ENCODE measurements at regions not wholly inside any gene's neighbourhood (a gene's known extent, or its start where the extent isn't known, plus 50 kb on each side); places are given as distances from the start of the nearest gene placed in this dataset.

DNA sequence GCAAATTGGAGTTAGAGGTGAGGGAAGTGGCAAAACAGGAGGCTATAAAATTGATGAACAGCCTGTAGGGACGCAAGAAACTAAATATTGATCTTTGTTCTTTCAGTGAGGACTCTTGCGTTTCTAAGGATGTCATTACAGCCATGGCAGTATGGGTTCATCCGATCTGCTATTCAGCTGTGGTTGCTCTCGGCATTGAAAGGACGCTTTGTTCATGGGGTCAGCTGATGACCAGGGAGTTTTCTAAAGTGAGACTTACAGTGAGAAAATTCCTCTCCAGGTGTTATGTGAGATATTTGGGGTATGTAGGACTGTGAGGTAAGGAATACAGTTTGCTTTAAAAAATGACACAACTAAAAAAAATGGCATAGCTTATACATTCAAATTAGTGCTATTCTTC, 52.7 kb upstream of the PELI1 start:
- Mint-ChIP-seq H3K36me3 (no peaks in the 10 kb centered on the region), H3K9me3 (no peaks in the 10 kb centered on the region), H3K27ac (no peak overlapping the region), H3K4me1 (no peaks in the 10 kb centered on the region), H3K27me3 (ENCODE audit: low read depth in 3 of 3) (peaks cover 1 to 6% (median 3%) of the 10 kb centered on the region in 3 donors), H3K4me3 (no peak overlapping the region)
- no peak for DNase-seq

GRCh38 chr2:64201151-64201550, 56.9 kb upstream of the PELI1 start:
- no peak overlapping the region for H3K27ac Mint-ChIP-seq
- no peaks in the 10 kb centered on the region for H3K36me3 Mint-ChIP-seq
- H3K4me3 Mint-ChIP-seq: no peak overlapping the region
- H3K4me1 Mint-ChIP-seq: peaks cover 15 to 16% of the 10 kb centered on the region in 2 donors
- DNase-seq: no peak
- peaks cover 0 to 3% (median 2%) of the 10 kb centered on the region in 3 donors for H3K27me3 Mint-ChIP-seq (ENCODE audit: low read depth in 3 of 3)
- no peaks in the 10 kb centered on the region for H3K9me3 Mint-ChIP-seq

- Mint-ChIP-seq H3K4me3 (no peak overlapping the region), H3K4me1 (peaks cover 15 to 16% of the 10 kb centered on the region in 2 donors), H3K27ac (no peak overlapping the region), H3K9me3 (no peaks in the 10 kb centered on the region), H3K36me3 (no peaks in the 10 kb centered on the region), H3K27me3 (ENCODE audit: low read depth in 3 of 3) (peaks cover 0 to 3% (median 0%) of the 10 kb centered on the region in 3 donors)
- DNase-seq: no peak
Measured at GRCh38 chr2:64202206-64202845, 58.1 kb upstream of the PELI1 start.

- Mint-ChIP-seq H3K4me3 (peak overlapping the region in 1 of 5 donors; percentile 62), H3K36me3 (no peaks in the 10 kb centered on the region), H3K27ac (peak overlapping the region in 1 of 6 donors; percentile 52), H3K27me3 (ENCODE audit: low read depth in 3 of 3) (peaks cover 0 to 3% (median 0%) of the 10 kb centered on the region in 3 donors), H3K4me1 (peaks cover 15 to 16% of the 10 kb centered on the region in 2 donors), H3K9me3 (no peaks in the 10 kb centered on the region)
- no peak for DNase-seq
Measured at GRCh38 chr2:64203131-64203857, 59.1 kb upstream of the PELI1 start.

DNA sequence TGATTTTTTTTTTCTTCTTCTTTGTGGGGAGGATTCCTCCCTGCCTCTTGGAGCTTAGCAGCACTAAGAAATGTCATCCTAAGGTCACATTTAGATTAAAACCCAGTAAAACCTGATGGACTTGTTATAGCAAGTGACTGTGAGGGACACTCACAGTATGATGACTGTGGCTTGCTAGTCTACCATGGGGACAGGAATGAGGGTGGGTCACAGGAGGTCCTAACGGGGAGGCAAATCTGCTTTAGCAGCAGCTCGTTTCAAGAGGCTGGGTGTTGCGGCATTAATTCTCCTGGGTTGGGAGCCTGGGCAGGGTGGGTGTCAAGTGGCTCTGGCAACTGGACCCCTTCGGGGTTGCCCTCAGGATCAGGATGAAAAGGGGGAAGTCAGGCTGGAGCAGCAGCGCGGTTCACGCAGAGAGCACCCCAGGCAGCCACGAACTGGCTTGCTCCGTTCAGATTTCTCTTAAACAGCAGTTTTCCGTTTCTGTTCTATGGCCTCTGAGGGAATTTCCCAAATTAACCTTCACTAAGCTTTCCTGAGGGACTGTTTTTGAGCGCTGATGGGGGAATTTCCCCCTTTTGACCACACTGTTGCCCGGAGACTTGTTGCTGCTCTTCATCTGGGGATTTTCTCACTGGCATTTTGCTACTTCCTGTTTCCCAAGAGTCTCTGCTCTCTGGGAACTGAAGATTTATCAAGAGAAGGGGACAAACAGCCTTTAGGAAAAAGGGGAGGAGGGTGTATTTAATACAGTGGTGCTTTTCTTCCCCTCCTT, 59.8 kb upstream of the PELI1 start:
- H3K36me3 Mint-ChIP-seq: no peaks in the 10 kb centered on the region
- H3K27me3 Mint-ChIP-seq (ENCODE audit: low read depth in 3 of 3): peaks cover 0 to 3% (median 0%) of the 10 kb centered on the region in 3 donors
- peaks cover 15 to 16% of the 10 kb centered on the region in 2 donors for H3K4me1 Mint-ChIP-seq
- H3K4me3 Mint-ChIP-seq: peak overlapping the region; percentile 51 to 65 (median 63)
- peak overlapping the region; percentile 26 to 78 (median 50) for H3K27ac Mint-ChIP-seq
- H3K9me3 Mint-ChIP-seq: no peaks in the 10 kb centered on the region
- DNase-seq: peak in 2 of 3 donors; percentile 2 to 27

DNA sequence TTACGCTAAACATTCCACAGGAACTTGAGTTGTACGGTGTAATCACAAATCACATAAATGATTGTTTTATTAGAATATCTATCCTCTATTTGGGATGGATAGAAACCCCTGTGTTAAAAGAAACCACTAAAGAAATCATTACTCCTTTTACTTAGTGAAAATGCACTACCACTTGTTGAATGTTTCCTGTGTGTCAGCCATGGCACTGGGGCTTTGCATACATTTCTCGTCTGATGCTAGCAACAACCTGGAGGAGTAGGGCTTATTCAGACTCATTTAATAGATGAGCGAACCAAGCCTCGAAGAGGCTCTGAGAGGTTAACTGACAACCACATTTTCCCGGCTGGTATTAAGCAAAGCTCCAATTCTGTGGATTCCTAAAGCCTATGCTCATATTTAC, 60.5 kb upstream of the PELI1 start:
- H3K4me3 Mint-ChIP-seq: peak overlapping the region in 1 of 5 donors; percentile 63
- H3K4me1 Mint-ChIP-seq: peaks cover 15 to 16% of the 10 kb centered on the region in 2 donors
- no peak for DNase-seq
- H3K27ac Mint-ChIP-seq: peak overlapping the region in 3 of 6 donors; percentile 47 to 78 (median 52)
- H3K36me3 Mint-ChIP-seq: no peaks in the 10 kb centered on the region
- peaks cover 0 to 3% (median 0%) of the 10 kb centered on the region in 3 donors for H3K27me3 Mint-ChIP-seq (ENCODE audit: low read depth in 3 of 3)
- no peaks in the 10 kb centered on the region for H3K9me3 Mint-ChIP-seq

- Mint-ChIP-seq H3K4me1 (peaks cover 15 to 16% of the 10 kb centered on the region in 2 donors), H3K27me3 (ENCODE audit: low read depth in 3 of 3) (peaks cover 0 to 2% (median 0%) of the 10 kb centered on the region in 3 donors), H3K4me3 (no peak overlapping the region), H3K36me3 (no peaks in the 10 kb centered on the region), H3K9me3 (no peaks in the 10 kb centered on the region), H3K27ac (no peak overlapping the region)
- no peak for DNase-seq
Measured at GRCh38 chr2:64205415-64205814, 61.2 kb upstream of the PELI1 start.

DNA sequence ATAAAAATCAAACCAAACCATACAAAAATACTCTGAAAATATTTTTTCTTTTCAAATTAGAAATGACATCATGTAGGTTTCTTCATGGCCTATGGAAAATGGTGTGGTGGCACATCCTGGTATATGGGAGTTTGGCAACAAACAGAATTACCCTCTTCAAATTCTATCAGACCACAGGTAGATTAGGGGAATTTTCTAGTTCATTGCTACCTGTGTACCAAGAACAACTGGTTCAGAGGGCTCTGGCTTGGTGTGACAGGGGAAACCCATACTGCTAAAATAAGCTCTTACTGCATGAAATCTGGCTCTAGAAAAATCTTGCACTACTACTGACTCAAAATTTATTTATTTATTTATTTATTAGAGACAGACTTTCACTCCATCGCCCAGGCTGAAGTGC, 63.4 kb upstream of the PELI1 start:
- DNase-seq: no peak

DNA sequence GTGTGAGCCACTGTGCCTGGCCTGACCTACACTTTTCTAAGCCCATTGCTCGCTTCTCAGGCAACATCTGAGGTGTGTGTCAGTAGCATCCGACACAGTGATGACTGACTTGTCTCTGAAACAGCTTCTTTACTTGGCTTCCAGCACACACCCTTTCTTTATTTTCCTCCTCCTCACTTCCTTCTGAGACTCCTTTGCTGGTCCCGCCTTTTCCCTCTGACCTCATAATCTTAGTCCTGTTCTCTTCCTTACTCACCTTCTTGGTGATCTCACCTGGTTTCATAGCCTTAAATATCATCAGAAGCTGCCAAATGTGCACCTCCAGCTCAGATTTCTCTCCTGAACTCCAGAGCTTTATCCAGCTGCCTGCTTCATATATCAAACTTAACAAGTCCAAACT, 66.6 kb upstream of the PELI1 start:
- no peaks in the 10 kb centered on the region for H3K9me3 Mint-ChIP-seq
- peaks cover 20 to 35% of the 10 kb centered on the region in 2 donors for H3K4me1 Mint-ChIP-seq
- peaks cover 0 to 2% (median 0%) of the 10 kb centered on the region in 3 donors for H3K27me3 Mint-ChIP-seq (ENCODE audit: low read depth in 3 of 3)
- DNase-seq: no peak
- H3K27ac Mint-ChIP-seq: peak overlapping the region in 2 of 6 donors; percentile 8 to 41
- no peak overlapping the region for H3K4me3 Mint-ChIP-seq
- no peaks in the 10 kb centered on the region for H3K36me3 Mint-ChIP-seq

More for the DNA sequence above, 63.4 kb upstream of the PELI1 start:
- Mint-ChIP-seq H3K36me3 (no peaks in the 10 kb centered on the region), H3K27ac (no peak overlapping the region), H3K27me3 (ENCODE audit: low read depth in 3 of 3) (peaks cover 0 to 4% (median 0%) of the 10 kb centered on the region in 3 donors), H3K4me1 (peaks cover 22 to 24% of the 10 kb centered on the region in 2 donors), H3K9me3 (no peaks in the 10 kb centered on the region), H3K4me3 (no peak overlapping the region)

DNA sequence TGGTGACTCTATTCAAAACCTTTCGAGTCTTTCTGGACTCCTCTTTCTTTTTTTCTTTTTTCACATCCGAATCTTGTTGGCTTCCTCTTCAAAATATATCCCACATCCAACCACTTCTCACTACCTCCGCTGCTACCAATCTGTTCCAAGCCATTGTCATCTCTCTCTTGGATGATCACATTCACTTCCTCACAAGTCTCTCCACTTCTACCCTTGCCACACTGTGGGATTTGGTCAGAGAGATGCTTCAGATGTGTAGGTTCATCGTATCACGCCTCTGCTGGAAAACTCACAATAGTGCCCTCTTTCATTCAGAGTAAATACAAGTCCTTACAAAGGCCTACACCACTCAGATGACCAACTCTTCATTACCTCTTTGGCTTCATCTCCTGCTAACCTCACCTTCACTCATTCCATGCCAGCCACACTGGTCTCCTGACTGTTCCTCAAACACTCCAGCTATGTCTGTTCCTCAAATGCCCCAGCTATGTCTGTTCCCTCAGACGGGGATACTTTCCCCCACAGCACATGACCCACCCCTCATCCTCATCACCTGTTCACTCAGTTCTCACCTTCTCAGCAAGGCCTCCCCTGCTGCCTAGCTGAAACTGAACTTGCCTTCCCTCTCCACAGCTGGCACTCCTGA, 67.2 kb upstream of the PELI1 start:
- Mint-ChIP-seq H3K4me3 (no peak overlapping the region), H3K9me3 (no peaks in the 10 kb centered on the region), H3K27ac (peak overlapping the region in 3 of 6 donors; percentile 8 to 47 (median 41)), H3K4me1 (peaks cover 20 to 35% of the 10 kb centered on the region in 2 donors), H3K36me3 (no peaks in the 10 kb centered on the region), H3K27me3 (ENCODE audit: low read depth in 3 of 3) (peaks cover 0 to 2% (median 0%) of the 10 kb centered on the region in 3 donors)
- DNase-seq: no peak

DNA sequence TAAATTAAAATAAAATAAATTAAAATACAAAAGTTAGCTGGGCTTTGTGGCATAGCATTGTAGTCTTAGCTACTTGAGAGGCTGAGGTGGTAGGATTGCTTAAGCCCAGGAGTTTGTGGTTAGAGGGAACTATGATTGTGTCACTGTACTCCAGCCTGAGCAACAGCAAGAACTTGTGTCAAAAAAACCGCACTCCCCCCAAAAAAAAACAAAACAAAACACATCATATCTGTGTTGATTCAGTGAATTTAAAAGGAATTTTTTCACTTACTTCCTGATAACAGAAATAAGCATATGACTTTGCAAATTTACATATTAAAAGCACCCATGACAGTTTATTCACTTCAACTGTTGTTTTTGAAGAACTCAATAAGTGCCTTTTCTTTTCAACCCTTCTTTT, 68.1 kb upstream of the PELI1 start:
- H3K9me3 Mint-ChIP-seq: no peaks in the 10 kb centered on the region
- peaks cover 0 to 2% (median 0%) of the 10 kb centered on the region in 3 donors for H3K27me3 Mint-ChIP-seq (ENCODE audit: low read depth in 3 of 3)
- peak overlapping the region in 1 of 5 donors; percentile 19 for H3K4me3 Mint-ChIP-seq
- H3K27ac Mint-ChIP-seq: peak overlapping the region in 2 of 6 donors; percentile 8 to 11
- peak; percentile 9 to 41 (median 15) for DNase-seq
- H3K36me3 Mint-ChIP-seq: no peaks in the 10 kb centered on the region
- peaks cover 20 to 35% of the 10 kb centered on the region in 2 donors for H3K4me1 Mint-ChIP-seq

DNA sequence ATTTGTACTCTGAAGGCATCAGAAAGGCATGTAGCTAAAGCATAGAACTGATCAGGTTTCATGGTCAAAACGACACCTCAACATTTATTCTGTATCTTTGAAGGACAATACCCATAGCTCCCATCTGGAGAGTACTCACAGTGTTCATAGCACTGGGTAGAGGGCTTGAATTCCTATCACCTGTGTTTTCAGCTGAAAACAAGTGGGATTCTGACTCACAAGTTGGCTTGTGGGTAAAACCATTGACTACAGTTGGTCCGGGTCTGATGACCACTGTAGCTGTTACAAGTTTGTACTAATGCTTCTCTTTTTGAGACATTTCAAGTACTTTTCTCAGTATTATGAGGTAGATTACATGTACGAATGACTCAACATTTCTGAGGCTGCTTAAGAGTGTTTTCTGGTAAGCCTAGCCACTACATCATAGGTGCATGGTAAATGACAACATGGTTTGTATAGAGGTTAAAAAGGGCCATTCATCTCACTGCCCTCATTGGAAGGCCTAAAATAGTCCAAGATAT, 68.6 kb upstream of the PELI1 start:
- peaks cover 20 to 35% of the 10 kb centered on the region in 2 donors for H3K4me1 Mint-ChIP-seq
- peak overlapping the region in 1 of 5 donors; percentile 26 for H3K4me3 Mint-ChIP-seq
- peak in 1 of 3 donors; percentile 4 for DNase-seq
- H3K36me3 Mint-ChIP-seq: no peaks in the 10 kb centered on the region
- no peaks in the 10 kb centered on the region for H3K9me3 Mint-ChIP-seq
- H3K27ac Mint-ChIP-seq: peak overlapping the region in 1 of 6 donors; percentile 8
- H3K27me3 Mint-ChIP-seq (ENCODE audit: low read depth in 3 of 3): peaks cover 0 to 2% (median 0%) of the 10 kb centered on the region in 3 donors

All from immature natural killer cell (primary cell).